ENCODE measurements at regions not wholly inside any gene's neighbourhood (a gene's known extent, or its start where the extent isn't known, plus 50 kb on each side); places are given as distances from the start of the nearest gene placed in this dataset.

DNA sequence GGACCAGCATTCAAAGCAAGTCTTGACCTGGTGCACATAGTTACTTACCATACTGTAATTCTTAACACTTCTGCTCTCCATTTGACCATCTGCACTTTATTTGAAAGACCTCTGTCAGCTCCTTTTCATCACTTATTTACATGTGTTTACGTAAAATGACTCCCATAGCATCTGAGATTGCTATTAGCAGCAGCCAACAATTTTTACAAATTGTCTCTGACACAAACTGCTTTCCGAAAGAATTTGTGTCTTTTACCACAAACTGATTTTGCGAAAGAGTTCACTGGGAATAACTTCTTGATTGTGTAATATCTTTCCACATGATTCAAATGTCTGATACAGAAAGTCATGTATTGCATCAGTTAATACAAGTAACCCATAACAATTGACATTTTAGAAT is 144.1 kb upstream of the PEX5L start:
- Histone ChIP-seq H3K9me3 (no peaks in the 10 kb centered on the region), H3K4me3 (no peak overlapping the region), H3K27me3 (no peaks in the 10 kb centered on the region), H3K36me3 (no peaks in the 10 kb centered on the region), H3K4me1 (no peaks in the 10 kb centered on the region), H3K27ac (no peak overlapping the region)
- intact Hi-C loops (cut with DNase I; ENCODE audit: low total_unique reads) = no loop called here
- TF ChIP-seq POLR2A (IDR thresholded peaks at IDR 0.05) = no peak
- no peak for TF ChIP-seq POLR2AphosphoS5 (IDR thresholded peaks at IDR 0.05)
- TF ChIP-seq CTCF (IDR thresholded peaks at IDR 0.05) = no peak
- DNase-seq (ENCODE audit: low spot score in 2 of 2) = no peak

GRCh38 chr3:180181387-180181786 is 144.7 kb upstream of the PEX5L start:
- intact Hi-C loops (cut with DNase I; ENCODE audit: low total_unique reads) = no loop called here
- H3K9me3 ChIP-seq = no peaks in the 10 kb centered on the region
- TF ChIP-seq POLR2A (IDR thresholded peaks at IDR 0.05) (no peak), POLR2AphosphoS5 (IDR thresholded peaks at IDR 0.05) (no peak), CTCF (IDR thresholded peaks at IDR 0.05) (no peak)
- no peak for DNase-seq (ENCODE audit: low spot score in 2 of 2)
- no peak overlapping the region for H3K27ac ChIP-seq
- H3K4me3 ChIP-seq = no peak overlapping the region
- H3K36me3 ChIP-seq = no peaks in the 10 kb centered on the region
- no peaks in the 10 kb centered on the region for H3K4me1 ChIP-seq
- H3K27me3 ChIP-seq = no peaks in the 10 kb centered on the region

- no peaks in the 10 kb centered on the region for H3K9me3 ChIP-seq
- H3K27ac ChIP-seq = no peak overlapping the region
- TF ChIP-seq CTCF (IDR thresholded peaks at IDR 0.05) = no peak
- TF ChIP-seq POLR2AphosphoS5 (IDR thresholded peaks at IDR 0.05) = no peak
- no peak for TF ChIP-seq POLR2A (IDR thresholded peaks at IDR 0.05)
- DNase-seq (ENCODE audit: low spot score in 2 of 2) = no peak
- intact Hi-C loops (cut with DNase I; ENCODE audit: low total_unique reads) = no loop called here
- no peaks in the 10 kb centered on the region for H3K4me1 ChIP-seq
- no peak overlapping the region for H3K4me3 ChIP-seq
- H3K36me3 ChIP-seq = no peaks in the 10 kb centered on the region
- H3K27me3 ChIP-seq = no peaks in the 10 kb centered on the region
Observed at GRCh38 chr3:180183346-180183745, 146.6 kb upstream of the PEX5L start.

- Histone ChIP-seq H3K27ac (no peak overlapping the region), H3K27me3 (no peaks in the 10 kb centered on the region), H3K36me3 (no peaks in the 10 kb centered on the region), H3K9me3 (no peaks in the 10 kb centered on the region), H3K4me3 (no peak overlapping the region), H3K4me1 (no peaks in the 10 kb centered on the region)
- TF ChIP-seq POLR2AphosphoS5 (IDR thresholded peaks at IDR 0.05) (no peak), POLR2A (IDR thresholded peaks at IDR 0.05) (no peak), CTCF (IDR thresholded peaks at IDR 0.05) (no peak)
- DNase-seq (ENCODE audit: low spot score in 2 of 2) = no peak
- intact Hi-C loops (cut with DNase I; ENCODE audit: low total_unique reads) = no loop called here
Observed at GRCh38 chr3:180184816-180185215, 148.1 kb upstream of the PEX5L start.

GRCh38 chr3:180185650-180186049 is 148.9 kb upstream of the PEX5L start:
- DNase-seq (ENCODE audit: low spot score in 2 of 2) = no peak
- no peak overlapping the region for H3K4me3 ChIP-seq
- H3K27me3 ChIP-seq = no peaks in the 10 kb centered on the region
- H3K27ac ChIP-seq = no peak overlapping the region
- H3K36me3 ChIP-seq = no peaks in the 10 kb centered on the region
- no peaks in the 10 kb centered on the region for H3K4me1 ChIP-seq
- H3K9me3 ChIP-seq = no peaks in the 10 kb centered on the region
- intact Hi-C loops (cut with DNase I; ENCODE audit: low total_unique reads) = no loop called here
- TF ChIP-seq POLR2A (IDR thresholded peaks at IDR 0.05) (no peak), POLR2AphosphoS5 (IDR thresholded peaks at IDR 0.05) (no peak), CTCF (IDR thresholded peaks at IDR 0.05) (no peak)
